Endothelial cell of umbilical vein (primary cell): ENCODE measurements at regions not wholly inside any gene's neighbourhood (a gene's known extent, or its start where the extent isn't known, plus 50 kb on each side); places are given as distances from the start of the nearest gene placed in this dataset.

Source experiments
- BruUV-seq: library from RNA; stranded (reverse); fragments of 400-500 nt; replicated peaks from 2 replicates; lab custom pipeline; 2021; lab: Mats Ljungman, UMichigan
- CTCF ChIA-PET: fragments of 300-600, 350-600 bp; sonication (Branson Sonifier 250); formaldehyde crosslinking; loops from one replicate; lab custom pipeline; 2021; ENCODE audit warnings: antibody characterized with exemption, inconsistent platforms; lab: Charles Lee
- POLR2A ChIA-PET: fragments of 300-600, 350-600 bp; sonication (Branson Sonifier 250); formaldehyde crosslinking; loops from one replicate; lab custom pipeline; 2021; ENCODE audit warnings: antibody characterized with exemption, inconsistent platforms; lab: Charles Lee
- DNase-seq: peaks from one replicate; pipeline ENCODE4 v3.0.0-alpha.2; 2011; ENCODE audit warnings: low read depth, low spot score
- FAIRE-seq: peaks from 2 replicates; lab custom pipeline; 2011; peaks lifted over from hg19 to GRCh38; lab: Jason Lieb, UNC
- H2AFZ ChIP-seq: 2 replicates; pipeline ENCODE4 v1.6.0; 2012; ENCODE audit warnings: low read depth, low read length, control low read depth, inconsistent platforms
- H3K27ac ChIP-seq: 2 replicates; pipeline ENCODE4 v1.5.1; 2011; ENCODE audit warnings: low read depth, mild to moderate bottlenecking, control low read depth, low read length, moderate library complexity; ENCODE audit not compliant: insufficient read depth
- H3K27me3 ChIP-seq, 2 experiments: 2 replicates each; pipeline versions ENCODE4 v1.6.0 to v1.6.1; 2011; ENCODE audit warnings: low read length in 2 of 2, mixed read lengths in 1 of 2; ENCODE audit not compliant: control insufficient read depth in 2 of 2, insufficient read depth in 2 of 2
- H3K36me3 ChIP-seq, 2 experiments: 2 replicates in 1 of 2; 3 replicates in 1 of 2; pipeline ENCODE4 v1.5.1; 2011; ENCODE audit warnings: low read length in 2 of 2, mild to moderate bottlenecking in 1 of 2, moderate library complexity in 1 of 2; ENCODE audit not compliant: control insufficient read depth in 2 of 2, insufficient read depth in 2 of 2; ENCODE audit errors: extremely low read depth in 1 of 2
- H3K4me1 ChIP-seq: 3 replicates; pipeline ENCODE4 v1.5.1; 2011; ENCODE audit warnings: mild to moderate bottlenecking, low read length; ENCODE audit not compliant: control insufficient read depth, insufficient read depth; ENCODE audit errors: extremely low read depth
- H3K4me2 ChIP-seq: 2 replicates; pipeline ENCODE4 v1.6.1; 2011; ENCODE audit warnings: low read length, control low read depth, mixed read lengths; ENCODE audit not compliant: insufficient read depth
- H3K4me3 ChIP-seq, 3 experiments: fragments of 200-600 bp in 1 of 3; sonication (generic), shearing (Covaris generic) in 1 of 3; replicated peaks in 1 of 3; 2 replicates each; pipeline ENCODE4 v1.5.1; 2011 to 2016; ENCODE audit warnings: control low read depth in 3 of 3, low read length in 3 of 3, mild to moderate bottlenecking in 2 of 3, inconsistent platforms in 1 of 3, low read depth in 1 of 3, moderate library complexity in 1 of 3; ENCODE audit not compliant: insufficient read depth in 1 of 3
- H3K79me2 ChIP-seq: 2 replicates; pipeline ENCODE4 v1.6.0; 2012; ENCODE audit warnings: low read length, inconsistent platforms; ENCODE audit not compliant: control insufficient read depth, insufficient read depth
- H3K9ac ChIP-seq: replicated peaks from 2 replicates; pipeline ENCODE3; 2011; ENCODE audit warnings: low read length, control low read depth; ENCODE audit not compliant: insufficient read depth; ENCODE audit errors: extremely low read depth
- H3K9me1 ChIP-seq: replicated peaks from 3 replicates; pipeline ENCODE4 v1.6.0; 2011; ENCODE audit warnings: mild to moderate bottlenecking, low read length; ENCODE audit not compliant: control insufficient read depth, insufficient read depth; ENCODE audit errors: extremely low read depth
- H3K9me3 ChIP-seq: replicated peaks from 2 replicates; pipeline ENCODE4 v1.5.1; 2012; ENCODE audit warnings: low read length, inconsistent platforms; ENCODE audit not compliant: control insufficient read depth, insufficient read depth
- H4K20me1 ChIP-seq: replicated peaks from 2 replicates; pipeline ENCODE3; 2011; ENCODE audit warnings: mild to moderate bottlenecking, low read length; ENCODE audit not compliant: control insufficient read depth, insufficient read depth; ENCODE audit errors: extremely low read depth
- CTCF ChIP-seq, 2 donors: IDR thresholded peaks; 1 replicate in 1 of 2; 2 replicates in 1 of 2; pipeline ENCODE4 v1.5.1; 2011; ENCODE audit warnings: low read length in 2 of 2, mild to moderate bottlenecking in 2 of 2, moderate library complexity in 2 of 2, control low read depth in 1 of 2, inconsistent platforms in 1 of 2, low read depth in 1 of 2; ENCODE audit not compliant: insufficient read depth in 1 of 2; ENCODE audit errors: extremely low read depth in 1 of 2
- EZH2 ChIP-seq: IDR thresholded peaks from 2 replicates; pipeline ENCODE4 v1.6.1; 2012; ENCODE audit warnings: borderline replicate concordance, low read depth, mild to moderate bottlenecking, moderate library complexity, low read length, inconsistent platforms; ENCODE audit not compliant: severe bottlenecking
- FOS ChIP-seq: IDR thresholded peaks from 2 replicates; pipeline ENCODE4 v1.6.1; 2011; ENCODE audit warnings: mild to moderate bottlenecking, low read length, moderate library complexity, borderline replicate concordance; ENCODE audit not compliant: insufficient read depth
- GATA2 ChIP-seq: IDR thresholded peaks from 2 replicates; pipeline ENCODE4 v1.7.0; 2011; ENCODE audit warnings: low read depth, mild to moderate bottlenecking, moderate library complexity, mixed read lengths, low read length; ENCODE audit not compliant: insufficient read length, insufficient read depth
- JUN ChIP-seq: IDR thresholded peaks from 2 replicates; pipeline ENCODE4 v1.6.1; 2011; ENCODE audit warnings: borderline replicate concordance, low read depth; ENCODE audit not compliant: insufficient read length, insufficient read depth
- MAX ChIP-seq: IDR thresholded peaks from 2 replicates; pipeline ENCODE4 v1.6.1; 2011; ENCODE audit not compliant: insufficient read depth, insufficient read length
- MYC ChIP-seq: IDR thresholded peaks from one replicate; pipeline ENCODE4 v1.6.1; 2011; ENCODE audit warnings: mild to moderate bottlenecking, low read depth, low read length
- POLR2A ChIP-seq: IDR thresholded peaks from 2 replicates; pipeline ENCODE4 v1.6.1; 2012; ENCODE audit warnings: low read depth, mild to moderate bottlenecking, control low read depth, low read length
- POLR2AphosphoS5 ChIP-seq: IDR thresholded peaks from 2 replicates; pipeline ENCODE4 v1.6.1; 2012; ENCODE audit warnings: low read depth, mild to moderate bottlenecking, control low read depth, low read length, moderate library complexity; ENCODE audit not compliant: insufficient read depth
- dilution Hi-C: fragments of 300-500 bp; cut with MboI; formaldehyde crosslinking; loops from one replicate; pipeline ENCODE4 v1.15.0; 2019; ENCODE audit warnings: low sequenced_read_pairs; ENCODE audit not compliant: extremely low pct_ligation_motif_present
- intact Hi-C: fragments of 100-400 bp; cut with micrococcal nuclease; formaldehyde crosslinking; loops from one replicate; pipeline ENCODE4 v1.10.0; 2022

DNA sequence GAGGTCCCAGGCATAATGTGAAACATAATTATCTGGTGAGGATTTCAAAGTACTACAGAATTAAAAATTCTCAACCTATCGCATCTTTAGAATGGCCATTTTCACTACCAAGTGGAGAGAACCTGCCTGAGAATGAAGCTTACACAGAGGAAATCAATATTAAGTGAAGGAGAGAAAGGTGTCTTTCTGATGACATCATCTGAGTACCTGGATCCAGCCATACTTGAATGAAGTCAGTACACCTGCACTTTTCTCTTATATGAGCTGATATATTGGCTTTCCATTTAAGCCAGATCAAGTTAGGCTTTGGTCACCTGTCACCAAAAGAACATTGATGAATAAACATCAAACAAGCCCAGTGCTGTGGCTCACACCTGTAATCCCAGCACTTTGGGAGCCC, 118.9 kb upstream of the MED14 start:
- Histone ChIP-seq H3K4me2 (no peak overlapping the region), H3K36me3 (no peaks in the 10 kb centered on the region), H3K9me3 (no peaks in the 10 kb centered on the region), H3K4me1 (no peaks in the 10 kb centered on the region), H2AFZ (no peak overlapping the region), H3K9ac (no peak overlapping the region), H4K20me1 (no peaks in the 10 kb centered on the region), H3K27ac (no peak overlapping the region), H3K27me3 (no peaks in the 10 kb centered on the region), H3K79me2 (no peaks in the 10 kb centered on the region), H3K9me1 (no peaks in the 10 kb centered on the region), H3K4me3 (no peak overlapping the region)
- DNase-seq = no peak
- ChIA-PET POLR2A (interaction anchor here (0.6 kb wide), 1 partner anchor 244 kb away, joined by 6 read pairs; no protein-coding TSS in a partner anchor), CTCF (no interaction called here)
- intact Hi-C loops (no loop called here), dilution Hi-C loops (no loop called here)
- TF ChIP-seq POLR2A (no peak), CTCF (IDR thresholded peaks at IDR 0.05; ENCODE audit: extremely low read depth in 1 of 2, insufficient read depth in 1 of 2, low read depth in 1 of 2, low read length in 2 of 2) (no peak), FOS (no peak), EZH2 (no peak), POLR2AphosphoS5 (no peak), GATA2 (no peak), MYC (no peak), JUN (no peak), MAX (no peak)
- BruUV-seq = no TSS peak
- FAIRE-seq = no peak
